HK-2 (cell line): ENCODE measurements at regions not wholly inside any gene's neighbourhood (a gene's known extent, or its start where the extent isn't known, plus 50 kb on each side); places are given as distances from the start of the nearest gene placed in this dataset.
A peak's percentile ranks its signal among the peaks of the same experiment; 100 is the strongest.
"Not testable (repeated sequence)": the region's sequence is repeated elsewhere in the genome, so short reads cannot be mapped to it uniquely, and the experiment has no call there.

ENCODE experiments used
- DNase-seq: peaks from one replicate; pipeline ENCODE4 v3.0.0-alpha.2; 2018; ENCODE audit not compliant: unreplicated experiment

- not testable (repeated sequence) for DNase-seq
Measured at GRCh38 chr1:245102149-245102548, 52.6 kb upstream of the KIF26B start.

- DNase-seq: no peak
Measured at GRCh38 chr1:245099401-245099800, 55.4 kb upstream of the KIF26B start.

DNA sequence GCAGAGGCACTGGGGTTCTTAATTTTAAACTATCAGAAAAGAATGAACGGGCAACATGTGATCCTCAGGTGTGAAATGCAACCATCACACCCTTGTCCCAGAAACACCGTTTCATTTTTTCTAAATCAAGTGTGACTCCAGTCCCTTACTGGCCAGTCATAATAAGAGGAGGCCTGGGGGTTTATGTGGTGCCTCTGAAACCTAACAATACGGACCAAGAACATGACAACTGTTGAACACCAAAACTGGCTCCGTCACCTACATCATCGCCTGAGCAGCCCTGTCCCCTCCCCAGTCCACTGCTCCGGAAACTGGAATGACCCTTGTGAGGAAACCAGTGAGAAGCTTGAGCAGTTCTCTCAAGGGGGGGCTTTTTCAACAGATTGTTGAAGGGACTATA, 55.9 kb upstream of the KIF26B start:
- DNase-seq: no peak

GRCh38 chr1:245096311-245097066, 58.3 kb upstream of the KIF26B start:
- DNase-seq: no peak

DNA sequence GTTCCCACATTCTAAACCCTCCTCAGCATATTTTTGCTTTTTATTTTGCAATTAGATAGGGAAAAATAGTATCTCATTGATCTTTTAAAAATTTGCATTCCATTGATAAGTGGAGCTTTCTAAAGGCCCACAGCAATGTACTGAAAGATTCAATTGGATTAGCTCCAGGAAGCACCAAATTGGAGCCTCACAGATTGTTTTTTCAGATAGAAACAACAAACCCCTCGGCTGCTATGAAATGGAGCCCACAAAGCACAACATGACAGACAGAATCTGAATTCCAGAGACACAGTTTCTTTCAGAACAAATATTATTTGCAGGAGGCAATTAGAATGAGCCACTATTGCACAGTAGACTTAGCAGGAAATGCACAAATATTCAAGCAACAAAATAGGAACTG, 58.9 kb upstream of the KIF26B start:
- DNase-seq: no peak

DNA sequence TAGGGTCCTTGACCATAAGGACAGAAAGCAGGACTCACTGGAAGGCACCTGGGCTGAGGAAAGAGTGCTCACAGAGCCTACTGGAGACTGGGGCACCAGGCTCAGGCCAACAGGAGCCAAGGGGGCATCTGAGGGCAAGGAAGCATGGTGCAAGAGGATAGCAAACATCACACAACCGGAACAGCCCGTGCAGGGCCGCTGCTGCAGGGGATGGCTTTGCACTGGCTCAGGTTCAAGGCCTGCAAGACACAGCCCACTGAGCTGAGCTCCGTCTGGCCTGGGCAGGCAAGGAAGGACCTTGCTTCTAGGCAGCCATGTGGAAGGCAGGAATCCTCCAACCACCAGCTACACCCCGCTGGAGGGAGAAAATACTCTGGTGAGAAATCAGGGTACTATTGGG, 59.8 kb upstream of the KIF26B start:
- DNase-seq: no peak

DNA sequence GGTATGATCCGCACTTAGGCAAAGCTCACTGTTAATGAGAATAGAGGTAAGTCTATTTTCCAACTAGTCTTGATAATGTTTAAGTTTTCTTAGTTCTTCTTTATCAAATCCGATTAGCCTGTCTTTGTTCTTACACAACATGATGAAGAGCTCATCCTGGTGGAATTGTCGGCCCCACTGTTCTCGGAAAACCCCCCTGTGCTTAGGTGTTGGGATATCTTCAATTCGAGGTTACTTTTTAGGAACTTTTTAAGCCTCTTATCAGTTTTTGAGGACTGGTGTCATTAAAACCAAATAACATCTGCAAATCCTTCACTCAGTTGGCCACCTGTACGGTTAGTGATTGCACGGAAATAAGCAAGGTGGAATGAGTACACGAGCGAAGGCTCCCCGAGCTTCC, 60.7 kb upstream of the KIF26B start:
- no peak for DNase-seq

- no peak for DNase-seq
Measured at GRCh38 chr1:245092638-245092976, 62.2 kb upstream of the KIF26B start.

DNA sequence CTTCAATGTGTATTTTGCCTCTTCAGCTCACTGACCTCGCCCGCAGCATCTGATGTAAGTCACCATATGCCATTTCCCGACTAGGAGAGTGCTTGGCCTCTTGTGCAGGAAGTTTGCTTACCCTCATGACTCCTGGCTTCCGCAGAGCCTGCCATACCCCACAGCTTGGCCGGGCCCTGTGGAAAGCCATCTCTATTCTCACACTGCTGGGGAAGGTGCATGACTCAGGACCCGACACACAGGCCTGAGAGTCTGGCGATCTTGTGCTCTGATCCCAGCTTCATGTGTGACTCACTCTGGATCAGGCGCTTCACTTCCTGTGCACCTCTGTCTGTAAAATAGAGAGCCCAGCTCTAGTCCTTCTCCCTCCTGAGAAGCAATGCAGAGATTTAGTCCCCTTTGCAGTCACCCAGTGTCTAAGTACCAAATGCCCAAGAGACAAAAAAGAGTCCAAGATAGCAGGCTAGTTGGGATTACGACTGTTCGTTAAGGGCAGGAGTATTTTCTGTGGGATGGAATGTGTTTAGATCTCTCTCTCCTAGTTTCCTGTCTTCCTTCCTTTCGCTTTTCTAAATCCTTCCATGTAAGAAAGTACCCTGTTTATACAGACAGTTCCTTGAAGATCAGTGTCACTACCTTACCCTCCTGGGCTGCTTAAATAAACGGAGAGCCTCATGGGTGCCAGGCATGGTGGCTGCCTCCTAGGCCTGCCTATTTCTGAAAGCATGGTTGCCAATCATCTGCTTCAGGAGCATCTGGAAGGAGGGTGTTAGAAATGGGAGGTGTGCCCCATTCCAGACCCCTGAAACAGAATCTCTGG, 62.8 kb upstream of the KIF26B start:
- DNase-seq: peak; percentile 96

GRCh38 chr1:245091171-245091621, 63.6 kb upstream of the KIF26B start:
- DNase-seq: no peak

DNA sequence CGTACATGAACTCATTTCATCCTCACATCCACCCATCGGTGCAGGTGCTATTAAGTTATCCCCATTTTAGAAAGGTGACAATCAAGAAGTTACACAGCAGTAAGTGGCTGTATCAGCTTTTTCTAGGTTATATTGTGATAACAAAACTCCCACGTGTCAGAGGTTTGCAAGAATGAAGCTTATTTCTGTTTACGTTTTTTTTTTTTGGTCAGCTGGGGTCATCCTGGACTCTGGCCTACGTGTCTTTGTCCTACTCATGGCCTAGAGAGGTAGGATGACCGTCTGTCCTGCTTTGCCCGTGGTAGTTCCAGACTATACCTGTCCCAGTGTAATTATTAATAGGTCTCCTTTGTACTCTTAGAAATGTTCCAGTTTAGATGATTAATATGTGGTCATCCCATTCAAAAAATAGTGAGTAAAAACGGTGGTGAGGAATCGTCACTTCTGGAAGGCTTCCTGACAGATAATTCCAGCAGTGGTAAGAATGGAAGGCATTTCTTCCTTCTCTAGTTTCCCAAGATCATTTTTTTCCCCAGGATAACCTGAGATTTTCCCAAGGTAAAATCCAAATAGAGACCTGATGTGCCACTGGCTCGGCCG, 64.2 kb upstream of the KIF26B start:
- DNase-seq: no peak

- no peak for DNase-seq
Measured at GRCh38 chr1:245087723-245088122, 67.1 kb upstream of the KIF26B start.

- DNase-seq: no peak
Measured at GRCh38 chr1:245086389-245086969, 68.3 kb upstream of the KIF26B start.

GRCh38 chr1:245085508-245086095, 69.2 kb upstream of the KIF26B start:
- peak; percentile 54 for DNase-seq

- no peak for DNase-seq
Measured at GRCh38 chr1:245084551-245084950, 70.2 kb upstream of the KIF26B start.

GRCh38 chr1:245079021-245079609, 75.7 kb upstream of the KIF26B start:
- DNase-seq: no peak

DNA sequence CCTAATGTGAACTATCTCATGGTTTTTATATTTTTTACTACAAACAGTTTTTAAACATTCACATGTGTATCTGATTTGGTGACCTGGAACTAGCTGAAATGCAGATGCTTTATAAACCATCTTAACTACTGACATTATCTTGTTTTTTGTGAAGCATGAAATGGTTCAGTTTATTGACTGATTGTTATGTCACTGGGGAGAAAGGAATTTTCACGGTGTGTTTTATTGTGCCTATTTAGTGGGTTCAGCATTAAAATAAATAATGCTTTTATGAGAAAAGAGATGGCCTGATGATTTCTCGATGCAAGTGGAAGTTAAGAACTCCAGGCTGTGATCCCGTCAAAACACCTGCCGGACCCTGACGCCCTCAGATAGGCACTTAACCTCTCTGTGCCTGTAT, 79.9 kb upstream of the KIF26B start:
- DNase-seq: no peak

DNA sequence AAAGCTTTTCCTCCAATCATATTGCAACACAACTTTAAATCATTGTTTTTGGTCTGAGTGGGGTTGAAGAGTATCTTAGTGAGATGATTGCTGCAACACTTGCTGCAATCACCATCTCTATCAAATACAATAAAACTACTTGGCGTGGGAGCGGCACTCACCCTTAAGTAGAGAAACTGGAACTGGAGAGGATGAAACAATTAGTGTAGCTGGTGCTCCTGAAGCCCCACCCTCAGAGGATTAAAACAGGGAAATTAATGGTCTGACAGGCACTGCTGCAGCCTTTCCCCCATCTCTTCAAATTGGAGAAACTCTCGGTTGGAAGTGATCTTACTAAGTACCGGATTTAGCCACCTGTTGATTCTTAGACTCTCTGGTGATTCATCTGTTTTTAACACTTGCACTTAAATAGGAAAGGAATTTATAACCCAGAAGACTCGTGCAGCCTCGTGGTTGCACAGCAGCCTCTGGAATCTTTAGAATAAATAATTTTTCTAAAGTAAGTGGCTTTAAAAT, 80.5 kb upstream of the KIF26B start:
- no peak for DNase-seq

DNA sequence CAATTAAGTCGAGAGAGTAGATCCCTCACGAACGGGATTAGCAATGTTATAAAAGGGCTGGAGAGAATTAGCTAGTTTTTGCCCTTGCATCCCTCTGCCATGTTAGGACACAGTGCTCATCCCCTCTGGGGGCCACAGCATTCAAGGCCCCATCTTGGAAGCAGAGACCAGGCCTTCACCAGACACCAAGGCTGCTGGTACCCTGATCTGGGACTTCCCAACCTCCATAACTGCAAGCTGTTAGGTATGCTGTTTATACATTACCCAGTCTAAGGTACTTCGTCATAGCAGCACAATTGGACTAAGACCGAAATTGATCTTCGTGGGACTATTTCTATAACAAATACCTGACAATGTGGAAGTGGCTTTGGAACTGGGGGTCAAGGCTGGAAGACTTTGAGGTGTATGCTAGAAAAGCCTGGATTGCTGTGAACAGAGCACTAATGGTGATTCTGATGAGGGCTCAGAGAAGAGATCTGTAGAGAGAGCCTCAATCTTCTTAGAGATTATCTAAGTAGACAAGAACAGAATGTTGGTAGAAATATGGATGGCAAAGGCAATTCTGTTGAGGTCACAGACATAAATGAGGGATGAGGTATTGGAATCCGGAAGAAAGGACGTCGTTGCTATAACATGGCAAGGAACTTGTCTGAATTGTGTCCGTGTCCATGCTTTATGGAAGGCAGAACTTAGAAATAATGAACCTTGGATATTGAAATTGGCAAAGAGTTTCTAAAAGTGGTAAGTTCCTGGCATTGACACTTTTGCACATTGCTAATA, 83.8 kb upstream of the KIF26B start:
- no peak for DNase-seq

GRCh38 chr1:245067257-245067656, 87.5 kb upstream of the KIF26B start:
- no peak for DNase-seq
